H9 (cell line): ENCODE measurements at regions not wholly inside any gene's neighbourhood (a gene's known extent, or its start where the extent isn't known, plus 50 kb on each side); places are given as distances from the start of the nearest gene placed in this dataset.

Experiments
- DNase-seq: peaks from one replicate; pipeline ENCODE4 v3.0.0-alpha.2; 2017
- H2AFZ ChIP-seq: one replicate; pipeline ENCODE4 v1.6.1; 2013; ENCODE audit warnings: mild to moderate bottlenecking, low read length, control low read depth, moderate library complexity
- H2AK5ac ChIP-seq: 2 replicates; pipeline ENCODE4 v1.6.1; 2013; ENCODE audit warnings: low read length, control low read depth, mixed read lengths; ENCODE audit not compliant: insufficient read length
- H2BK120ac ChIP-seq: one replicate; pipeline ENCODE4 v1.6.1; 2013; ENCODE audit warnings: low read depth, mild to moderate bottlenecking, low read length, control low read depth, inconsistent platforms; ENCODE audit not compliant: poor library complexity, severe bottlenecking
- H2BK12ac ChIP-seq: 2 replicates; pipeline ENCODE4 v1.6.1; 2013; ENCODE audit warnings: low read length, control low read depth, mixed read lengths, low read depth; ENCODE audit not compliant: insufficient read length
- H2BK15ac ChIP-seq: 2 replicates; pipeline ENCODE4 v1.6.1; 2013; ENCODE audit warnings: low read depth, low read length, control low read depth
- H2BK20ac ChIP-seq: one replicate; pipeline ENCODE4 v1.6.1; 2013; ENCODE audit warnings: low read depth, mild to moderate bottlenecking, low read length, control low read depth, inconsistent platforms; ENCODE audit not compliant: poor library complexity, severe bottlenecking
- H2BK5ac ChIP-seq: 2 replicates; pipeline ENCODE4 v1.6.1; 2013; ENCODE audit warnings: low read length, control low read depth, mixed read lengths; ENCODE audit not compliant: insufficient read length
- H3K14ac ChIP-seq: 2 replicates; pipeline ENCODE4 v1.6.1; 2013; ENCODE audit warnings: low read length, control low read depth; ENCODE audit not compliant: insufficient read depth
- H3K18ac ChIP-seq: 2 replicates; pipeline ENCODE4 v1.6.1; 2013; ENCODE audit warnings: low read depth, mild to moderate bottlenecking, mixed read lengths, low read length, control low read depth; ENCODE audit not compliant: insufficient read length
- H3K23ac ChIP-seq: 2 replicates; pipeline ENCODE4 v1.6.1; 2013; ENCODE audit warnings: low read length, control low read depth, mixed read lengths, low read depth; ENCODE audit not compliant: insufficient read length
- H3K23me2 ChIP-seq: 2 replicates; pipeline ENCODE4 v1.6.1; 2013; ENCODE audit warnings: low read depth, mild to moderate bottlenecking, mixed read lengths, low read length, control low read depth; ENCODE audit not compliant: insufficient read length, poor library complexity, severe bottlenecking
- H3K27ac ChIP-seq: 2 replicates; pipeline ENCODE4 v1.5.1; 2013; ENCODE audit warnings: low read length, control low read depth, mixed read lengths, low read depth; ENCODE audit not compliant: insufficient read length
- H3K27me3 ChIP-seq: 2 replicates; pipeline ENCODE4 v1.6.1; 2013; ENCODE audit warnings: low read length, control low read depth, inconsistent platforms; ENCODE audit not compliant: insufficient read depth
- H3K4ac ChIP-seq: 2 replicates; pipeline ENCODE4 v1.6.1; 2013; ENCODE audit warnings: low read depth, mild to moderate bottlenecking, control low read depth, inconsistent platforms, low read length, moderate library complexity
- H3K4me1 ChIP-seq: 2 replicates; pipeline ENCODE4 v1.6.1; 2013; ENCODE audit warnings: low read length, control low read depth, inconsistent platforms; ENCODE audit not compliant: insufficient read depth
- H3K4me2 ChIP-seq: 2 replicates; pipeline ENCODE4 v1.6.1; 2013; ENCODE audit warnings: low read length, control low read depth, mixed read lengths; ENCODE audit not compliant: insufficient read length, insufficient read depth
- H3K56ac ChIP-seq: 2 replicates; pipeline ENCODE4 v1.6.1; 2013; ENCODE audit warnings: low read depth, mild to moderate bottlenecking, mixed read lengths, low read length, control low read depth; ENCODE audit not compliant: insufficient read length
- H3K79me1 ChIP-seq: 2 replicates; pipeline ENCODE4 v1.6.1; 2013; ENCODE audit warnings: low read depth, mild to moderate bottlenecking, moderate library complexity, low read length, control low read depth, inconsistent platforms; ENCODE audit not compliant: insufficient read depth, poor library complexity, severe bottlenecking
- H3K79me2 ChIP-seq: 2 replicates; pipeline ENCODE4 v1.6.1; 2013; ENCODE audit warnings: low read length, control low read depth, inconsistent platforms; ENCODE audit not compliant: insufficient read depth
- H3K9ac ChIP-seq: 2 replicates; pipeline ENCODE4 v1.6.1; 2013; ENCODE audit warnings: low read length, control low read depth, mixed read lengths; ENCODE audit not compliant: insufficient read length; ENCODE audit errors: extremely low read depth
- H3K9me3 ChIP-seq: one replicate; pipeline ENCODE4 v1.6.1; 2013; ENCODE audit warnings: low read depth, low read length, inconsistent platforms; ENCODE audit not compliant: control insufficient read depth
- H3T11ph ChIP-seq: one replicate; pipeline ENCODE4 v1.6.1; 2013; ENCODE audit warnings: mild to moderate bottlenecking, low read length, control low read depth, inconsistent platforms
- H4K20me1 ChIP-seq: one replicate; pipeline ENCODE4 v1.6.1; 2013; ENCODE audit not compliant: control insufficient read depth, insufficient read length, insufficient read depth
- H4K5ac ChIP-seq: 2 replicates; pipeline ENCODE4 v1.6.1; 2013; ENCODE audit warnings: low read depth, mild to moderate bottlenecking, mixed read lengths, low read length, control low read depth; ENCODE audit not compliant: insufficient read length
- H4K8ac ChIP-seq: replicated peaks from 2 replicates; pipeline ENCODE4 v1.6.1; 2013; ENCODE audit warnings: low read length, control low read depth, mixed read lengths, low read depth; ENCODE audit not compliant: insufficient read length
- H4K91ac ChIP-seq: 2 replicates; pipeline ENCODE4 v1.6.1; 2013; ENCODE audit warnings: low read depth, mild to moderate bottlenecking, moderate library complexity, mixed read lengths, low read length, control low read depth; ENCODE audit not compliant: insufficient read length
- H3K27ac Mint-ChIP-seq, 3 experiments: 2 replicates in 2 of 3; 3 replicates in 1 of 3; pipeline ENCODE4 v1.8.0; 2020 to 2021; ENCODE audit warnings: mixed read lengths in 3 of 3, mild to moderate bottlenecking in 1 of 3, moderate library complexity in 1 of 3
- H3K27me3 Mint-ChIP-seq: 2 replicates; pipeline ENCODE4 v1.8.0; 2021; ENCODE audit warnings: low read depth, mild to moderate bottlenecking, moderate library complexity, mixed read lengths
- H3K36me3 Mint-ChIP-seq, 3 experiments: 2 replicates in 2 of 3; 3 replicates in 1 of 3; pipeline ENCODE4 v1.8.0; 2020 to 2021; ENCODE audit warnings: low read depth in 3 of 3, mixed read lengths in 3 of 3; ENCODE audit not compliant: insufficient read depth in 1 of 3
- H3K4me1 Mint-ChIP-seq, 2 experiments: 2 replicates each; pipeline ENCODE4 v1.8.0; 2020; ENCODE audit warnings: mixed read lengths in 2 of 2
- H3K4me3 Mint-ChIP-seq, 2 experiments: 2 replicates in 1 of 2; 3 replicates in 1 of 2; pipeline ENCODE4 v1.8.0; 2020 to 2021; ENCODE audit warnings: mild to moderate bottlenecking in 2 of 2, mixed read lengths in 2 of 2, moderate library complexity in 1 of 2
- H3K9me3 Mint-ChIP-seq, 2 experiments: 2 replicates in 1 of 2; 3 replicates in 1 of 2; pipeline ENCODE4 v1.8.0; 2020; ENCODE audit warnings: mild to moderate bottlenecking in 2 of 2, mixed read lengths in 2 of 2, moderate library complexity in 1 of 2
- CTCF ChIP-seq: fragments of 200-600 bp; sonication (generic); conservative IDR thresholded peaks from 3 replicates; pipeline ENCODE4 v1.8.0; 2021; ENCODE audit warnings: antibody characterized with exemption, mild to moderate bottlenecking
- WGBS: extraction: QIAGEN DNeasy Blood & Tissue Kit; methylation state at CpG from one replicate; pipeline ENCODE4 v1.1.7; 2013; ENCODE audit warnings: missing lambda C conversion rate, low lambda C conversion rate, mixed read lengths; ENCODE audit not compliant: insufficient read length; ENCODE audit errors: extremely low coverage; 5-methylcytosine and 5-hydroxymethylcytosine counted together

- H2BK15ac ChIP-seq, result no peak overlapping the region
- H3K27ac Mint-ChIP-seq, result no peak overlapping the region
- no CpG with 5 or more reads among the region's 12 CpGs for WGBS
Observed at GRCh38 chr22:44385781-44386180, 73.0 kb upstream of the SHISAL1 start.

More at GRCh38 chr22:44385781-44386180, 73.0 kb upstream of the SHISAL1 start:
- H3K9me3 ChIP-seq, result no peaks in the 10 kb centered on the region
- no peak overlapping the region for H3K56ac ChIP-seq
- no peak overlapping the region for H4K5ac ChIP-seq
- no peaks in the 10 kb centered on the region for H3K4me1 ChIP-seq
- no peak overlapping the region for H2BK120ac ChIP-seq
- no peak overlapping the region for H3T11ph ChIP-seq
- no peak overlapping the region for H2BK12ac ChIP-seq
- H3K9ac ChIP-seq, result no peak overlapping the region
- H3K4me1 Mint-ChIP-seq, result peaks cover 6 to 18% of the 10 kb centered on the region in 2 experiments
- no peak for TF ChIP-seq CTCF
- H3K23ac ChIP-seq, result no peak overlapping the region
- no peak overlapping the region for H4K91ac ChIP-seq
- no peaks in the 10 kb centered on the region for H3K79me2 ChIP-seq
- H3K4ac ChIP-seq, result no peak overlapping the region
- no peak overlapping the region for H3K18ac ChIP-seq
- peaks cover 6% of the 10 kb centered on the region for H3K27me3 Mint-ChIP-seq
- no peak overlapping the region for H4K8ac ChIP-seq
- H2BK20ac ChIP-seq, result no peak overlapping the region
- H3K14ac ChIP-seq, result no peak overlapping the region; the same call in 1 of the 2 replicates
- no peak overlapping the region for H3K4me3 Mint-ChIP-seq
- no peaks in the 10 kb centered on the region for H3K27me3 ChIP-seq
- H3K9me3 Mint-ChIP-seq, result no peaks in the 10 kb centered on the region
- H3K27ac ChIP-seq, result no peak overlapping the region
- H4K20me1 ChIP-seq, result no peaks in the 10 kb centered on the region
- no peak for DNase-seq
- H3K23me2 ChIP-seq, result no peaks in the 10 kb centered on the region
- H3K4me2 ChIP-seq, result no peak overlapping the region
- no peak overlapping the region for H2BK5ac ChIP-seq
- H3K36me3 Mint-ChIP-seq, result no peaks in the 10 kb centered on the region
- H2AFZ ChIP-seq, result no peak overlapping the region
- H2AK5ac ChIP-seq, result no peak overlapping the region
- H3K79me1 ChIP-seq, result no peaks in the 10 kb centered on the region
